Ascending aorta (tissue), 2 donors: ENCODE measurements at regions not wholly inside any gene's neighbourhood (a gene's known extent, or its start where the extent isn't known, plus 50 kb on each side); places are given as distances from the start of the nearest gene placed in this dataset.

ENCODE experiments used
- DNase-seq, 2 donors: peaks; one replicate each; pipeline ENCODE4 v3.0.0-alpha.2; 2019; ENCODE audit warnings: low spot score in 2 of 2
- H3K27ac ChIP-seq, 2 donors: fragments of 200-600 bp; sonication (generic); one replicate each; pipeline ENCODE4 v1.5.1; 2016 to 2017; ENCODE audit warnings: mild to moderate bottlenecking in 1 of 2
- H3K27me3 ChIP-seq: fragments of 200-600 bp; sonication (generic); one replicate; pipeline ENCODE4 v1.5.1; 2017
- H3K36me3 ChIP-seq, 2 donors: fragments of 200-600 bp; sonication (generic); one replicate each; pipeline ENCODE4 v1.5.1; 2016
- H3K4me1 ChIP-seq, 2 donors: fragments of 200-600 bp; sonication (generic); one replicate each; pipeline ENCODE4 v1.5.1; 2016 to 2017; ENCODE audit warnings: mild to moderate bottlenecking in 1 of 2
- H3K4me3 ChIP-seq, 2 donors: fragments of 200-600 bp; sonication (generic); one replicate each; pipeline ENCODE4 v1.5.1; 2016 to 2017; ENCODE audit warnings: mild to moderate bottlenecking in 1 of 2
- H3K9me3 ChIP-seq, 2 donors: fragments of 200-600 bp; sonication (generic); one replicate each; pipeline ENCODE4 v1.5.1; 2016
- CTCF ChIP-seq, 3 experiments: fragments of 200-600 bp in 2 of 3; fragments of 450-650 bp in 1 of 3; sonication (generic) in 2 of 3; IDR thresholded peaks; one replicate each; pipeline ENCODE4 v1.5.1; 2016 to 2019; ENCODE audit warnings: antibody characterized with exemption in 3 of 3, mild to moderate bottlenecking in 1 of 3, moderate library complexity in 1 of 3
- intact Hi-C: fragments of 100-400 bp; cut with DNase I; formaldehyde crosslinking; loops from one replicate; pipeline ENCODE4 v1.15.1; 2023

- no peaks in the 10 kb centered on the region for H3K36me3 ChIP-seq
- intact Hi-C loops = no loop called here
- H3K9me3 ChIP-seq = no peaks in the 10 kb centered on the region
- H3K4me1 ChIP-seq = no peaks in the 10 kb centered on the region
- no peak for DNase-seq
- no peak for TF ChIP-seq CTCF (IDR thresholded peaks at IDR 0.05)
- no peak overlapping the region for H3K4me3 ChIP-seq
- H3K27ac ChIP-seq = no peak overlapping the region
- H3K27me3 ChIP-seq = no peaks in the 10 kb centered on the region
Measured at GRCh38 chr20:7113577-7114466, 346.3 kb downstream of the BMP2 start.

GRCh38 chr20:7123457-7123856, 356.0 kb downstream of the BMP2 start:
- Histone ChIP-seq H3K27me3 (no peaks in the 10 kb centered on the region), H3K4me1 (no peaks in the 10 kb centered on the region), H3K4me3 (no peak overlapping the region), H3K9me3 (no peaks in the 10 kb centered on the region), H3K36me3 (no peaks in the 10 kb centered on the region), H3K27ac (no peak overlapping the region)
- DNase-seq = no peak
- no peak for TF ChIP-seq CTCF (IDR thresholded peaks at IDR 0.05)
- intact Hi-C loops = no loop called here

- Histone ChIP-seq H3K4me1 (no peaks in the 10 kb centered on the region), H3K27me3 (no peaks in the 10 kb centered on the region), H3K36me3 (no peaks in the 10 kb centered on the region), H3K9me3 (no peaks in the 10 kb centered on the region), H3K27ac (no peak overlapping the region), H3K4me3 (no peak overlapping the region)
- TF ChIP-seq CTCF (IDR thresholded peaks at IDR 0.05) = no peak
- DNase-seq = no peak
- intact Hi-C loops = no loop called here
Measured at GRCh38 chr20:7124120-7124519, 356.6 kb downstream of the BMP2 start.

- Histone ChIP-seq H3K36me3 (no peaks in the 10 kb centered on the region), H3K9me3 (no peaks in the 10 kb centered on the region), H3K4me3 (no peak overlapping the region), H3K27ac (no peak overlapping the region), H3K4me1 (no peaks in the 10 kb centered on the region), H3K27me3 (no peaks in the 10 kb centered on the region)
- no peak for DNase-seq
- intact Hi-C loops = no loop called here
- TF ChIP-seq CTCF (IDR thresholded peaks at IDR 0.05) = no peak
Measured at GRCh38 chr20:7136886-7137285, 369.4 kb downstream of the BMP2 start.

- no peak for TF ChIP-seq CTCF (IDR thresholded peaks at IDR 0.05)
- H3K9me3 ChIP-seq = no peaks in the 10 kb centered on the region
- no peak for DNase-seq
- intact Hi-C loops = no loop called here
- no peaks in the 10 kb centered on the region for H3K27me3 ChIP-seq
- H3K36me3 ChIP-seq = no peaks in the 10 kb centered on the region
- H3K4me1 ChIP-seq = no peaks in the 10 kb centered on the region
- no peak overlapping the region for H3K27ac ChIP-seq
- no peak overlapping the region for H3K4me3 ChIP-seq
Measured at GRCh38 chr20:7137395-7138151, 370.1 kb downstream of the BMP2 start.
